Liver (tissue), 3 donors: ENCODE measurements at regions not wholly inside any gene's neighbourhood (a gene's known extent, or its start where the extent isn't known, plus 50 kb on each side); places are given as distances from the start of the nearest gene placed in this dataset.

Experiments
- CTCF ChIP-seq: fragments of 150-350 bp; IDR thresholded peaks from 2 replicates; pipeline ENCODE4 v1.5.1; 2017; ENCODE audit warnings: improper control_type of control experiment, low read depth, low read length; ENCODE audit not compliant: missing input control
- TAF1 ChIP-seq: conservative IDR thresholded peaks from 2 replicates; pipeline ENCODE4 v1.6.1; 2016; ENCODE audit warnings: antibody characterized with exemption, mild to moderate bottlenecking
- ZBTB33 ChIP-seq: IDR thresholded peaks from 2 replicates; pipeline ENCODE4 v1.6.1; 2016; ENCODE audit warnings: antibody characterized with exemption
- TF ChIP-seq, protein P1 (sequence below): IDR thresholded peaks from 2 replicates; pipeline ENCODE4 v1.6.1; 2016; ENCODE audit warnings: antibody characterized with exemption
- TF ChIP-seq, protein P2 (sequence below): IDR thresholded peaks from 2 replicates; pipeline ENCODE4 v1.6.1; 2016; ENCODE audit warnings: antibody characterized with exemption
- donor health status: healthy.
- donor health status: healthy.

- TF ChIP-seq CTCF (no peak), ZBTB33 (no peak), TAF1 (no peak)
- TF ChIP-seq, protein P1, sequence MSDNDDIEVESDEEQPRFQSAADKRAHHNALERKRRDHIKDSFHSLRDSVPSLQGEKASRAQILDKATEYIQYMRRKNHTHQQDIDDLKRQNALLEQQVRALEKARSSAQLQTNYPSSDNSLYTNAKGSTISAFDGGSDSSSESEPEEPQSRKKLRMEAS, result no peak
- TF ChIP-seq, protein P2, sequence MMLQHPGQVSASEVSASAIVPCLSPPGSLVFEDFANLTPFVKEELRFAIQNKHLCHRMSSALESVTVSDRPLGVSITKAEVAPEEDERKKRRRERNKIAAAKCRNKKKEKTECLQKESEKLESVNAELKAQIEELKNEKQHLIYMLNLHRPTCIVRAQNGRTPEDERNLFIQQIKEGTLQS, result no peak
Measured at GRCh38 chr6:34615574-34616226, 59.6 kb upstream of the SPDEF start.
